ENCODE measurements at regions not wholly inside any gene's neighbourhood (a gene's known extent, or its start where the extent isn't known, plus 50 kb on each side); places are given as distances from the start of the nearest gene placed in this dataset.

- TF ChIP-seq CTCF (IDR thresholded peaks at IDR 0.05) (no peak), POLR2A (IDR thresholded peaks at IDR 0.05; ENCODE audit: low read depth) (no peak), POLR2AphosphoS5 (IDR thresholded peaks at IDR 0.05) (no peak), EP300 (IDR thresholded peaks at IDR 0.05) (no peak)
Measured at GRCh38 chr20:10853731-10854130, 179.9 kb upstream of the JAG1 start.
